H1 (cell line): ENCODE measurements at regions not wholly inside any gene's neighbourhood (a gene's known extent, or its start where the extent isn't known, plus 50 kb on each side); places are given as distances from the start of the nearest gene placed in this dataset.

Experiments
- CTCF ChIA-PET: fragments of 300-600 bp; sonication (Branson Sonifier 250); formaldehyde crosslinking; loops from one replicate; lab custom pipeline; 2021; ENCODE audit not compliant: partially characterized antibody; lab: Charles Lee
- POLR2A ChIA-PET: fragments of 300-600 bp; sonication (Branson Sonifier 250); formaldehyde crosslinking; loops from one replicate; lab custom pipeline; 2021; ENCODE audit warnings: inconsistent platforms; ENCODE audit not compliant: partially characterized antibody; lab: Charles Lee
- DNase-seq, 2 experiments: peaks; one replicate each; pipeline versions ENCODE4 v3.0.0 to v3.0.0-alpha.2; 2010 to 2022; ENCODE audit warnings: low spot score in 2 of 2, low read depth in 1 of 2, mixed read lengths in 1 of 2
- FAIRE-seq: peaks from 2 replicates; lab custom pipeline; 2011; peaks lifted over from hg19 to GRCh38; lab: Jason Lieb, UNC
- H2AFZ ChIP-seq: 2 replicates; pipeline ENCODE4 v1.8.1; 2012; ENCODE audit warnings: low read length, inconsistent platforms
- H2AK5ac ChIP-seq: 2 replicates; pipeline ENCODE4 v1.6.1; 2013; ENCODE audit warnings: low read depth, low read length
- H2BK120ac ChIP-seq: replicated peaks from 2 replicates; pipeline ENCODE3; 2013; ENCODE audit warnings: low read depth, low read length, inconsistent platforms
- H2BK12ac ChIP-seq: 2 replicates; pipeline ENCODE4 v1.6.1; 2013; ENCODE audit warnings: low read depth, low read length
- H2BK15ac ChIP-seq: 2 replicates; pipeline ENCODE4 v1.6.1; 2013; ENCODE audit warnings: low read length
- H2BK20ac ChIP-seq: 2 replicates; pipeline ENCODE4 v1.6.1; 2013; ENCODE audit warnings: low read length
- H2BK5ac ChIP-seq: 2 replicates; pipeline ENCODE4 v1.6.1; 2013; ENCODE audit warnings: low read depth, low read length
- H3K14ac ChIP-seq: 2 replicates; pipeline ENCODE4 v1.6.1; 2013; ENCODE audit warnings: inconsistent platforms; ENCODE audit not compliant: insufficient read length
- H3K18ac ChIP-seq: 2 replicates; pipeline ENCODE4 v1.6.1; 2013; ENCODE audit warnings: low read length; ENCODE audit errors: extremely low read depth
- H3K23ac ChIP-seq: 2 replicates; pipeline ENCODE4 v1.6.1; 2013; ENCODE audit warnings: inconsistent platforms; ENCODE audit not compliant: insufficient read length
- H3K23me2 ChIP-seq: 2 replicates; pipeline ENCODE4 v1.6.1; 2013; ENCODE audit warnings: low read depth, low read length
- H3K27ac ChIP-seq: 2 replicates; pipeline ENCODE4 v1.6.1; 2011; ENCODE audit warnings: low read depth, low read length, inconsistent platforms
- H3K27me3 ChIP-seq, 4 experiments: replicated peaks in 1 of 4; 1 replicate in 1 of 4; 2 replicates in 3 of 4; pipeline versions ENCODE4 v1.6.1 to v1.8.1; 2011 to 2013; ENCODE audit warnings: low read length in 3 of 4, mild to moderate bottlenecking in 3 of 4, inconsistent platforms in 2 of 4, mixed read lengths in 2 of 4, moderate library complexity in 1 of 4; ENCODE audit not compliant: control insufficient read depth in 3 of 4, insufficient read depth in 3 of 4; ENCODE audit errors: extremely low read depth in 1 of 4
- H3K36me3 ChIP-seq, 4 experiments: 2 replicates each; pipeline versions ENCODE4 v1.6.1 to v1.8.1; 2011 to 2013; ENCODE audit warnings: mild to moderate bottlenecking in 4 of 4, low read length in 3 of 4, moderate library complexity in 2 of 4, control low read depth in 1 of 4, inconsistent platforms in 1 of 4; ENCODE audit not compliant: insufficient read depth in 4 of 4, control insufficient read depth in 2 of 4
- H3K4ac ChIP-seq: replicated peaks from 2 replicates; pipeline ENCODE3; 2013; ENCODE audit warnings: low read length, low read depth, mixed read lengths, inconsistent platforms; ENCODE audit not compliant: insufficient read length
- H3K4me1 ChIP-seq, 4 experiments: replicated peaks in 1 of 4; 1 replicate in 1 of 4; 2 replicates in 3 of 4; pipeline versions ENCODE4 v1.6.1 to v1.8.1; 2011 to 2013; ENCODE audit warnings: low read length in 3 of 4, inconsistent platforms in 2 of 4, mixed read lengths in 1 of 4; ENCODE audit not compliant: insufficient read depth in 4 of 4, control insufficient read depth in 3 of 4
- H3K4me2 ChIP-seq, 2 experiments: 2 replicates each; pipeline versions ENCODE4 v1.6.1 to v1.8.1; 2011 to 2013; ENCODE audit warnings: low read depth in 2 of 2, low read length in 2 of 2, control low read depth in 1 of 2, inconsistent platforms in 1 of 2, mild to moderate bottlenecking in 1 of 2; ENCODE audit not compliant: insufficient read depth in 1 of 2
- H3K4me3 ChIP-seq, 4 experiments: fragments of 200-600, 300-600 bp in 1 of 4; sonication (generic), shearing (Covaris generic), sonication (Bioruptor Twin) in 1 of 4; 2 replicates each; pipeline versions ENCODE4 v1.5.1 to v1.8.1; 2011 to 2016; ENCODE audit warnings: low read length in 4 of 4, low read depth in 3 of 4, control low read depth in 2 of 4, inconsistent platforms in 2 of 4, mild to moderate bottlenecking in 2 of 4, mixed read lengths in 1 of 4, moderate library complexity in 1 of 4; ENCODE audit not compliant: insufficient read depth in 2 of 4; ENCODE audit errors: extremely low read depth in 1 of 4
- H3K56ac ChIP-seq: replicated peaks from 2 replicates; pipeline ENCODE3; 2013; ENCODE audit warnings: low read depth, mild to moderate bottlenecking, mixed read lengths, low read length, inconsistent platforms; ENCODE audit not compliant: insufficient read length
- H3K79me1 ChIP-seq: 2 replicates; pipeline ENCODE4 v1.6.1; 2013; ENCODE audit warnings: low read depth, low read length, control low read depth
- H3K79me2 ChIP-seq, 2 experiments: 2 replicates each; pipeline versions ENCODE4 v1.6.1 to v1.8.1; 2012 to 2013; ENCODE audit warnings: low read length in 2 of 2, mild to moderate bottlenecking in 2 of 2, inconsistent platforms in 1 of 2; ENCODE audit not compliant: insufficient read depth in 2 of 2, control insufficient read depth in 1 of 2
- H3K9ac ChIP-seq, 4 experiments: replicated peaks in 1 of 4; 1 replicate in 1 of 4; 2 replicates in 3 of 4; pipeline versions ENCODE4 v1.6.1 to v1.8.1; 2011 to 2013; ENCODE audit warnings: low read depth in 3 of 4, low read length in 3 of 4, control low read depth in 2 of 4, mild to moderate bottlenecking in 2 of 4, moderate library complexity in 2 of 4, inconsistent platforms in 1 of 4; ENCODE audit errors: extremely low read depth in 1 of 4
- H3K9me3 ChIP-seq, 2 experiments: 2 replicates each; pipeline versions ENCODE4 v1.6.1 to v1.8.1; 2012 to 2013; ENCODE audit warnings: mild to moderate bottlenecking in 2 of 2, moderate library complexity in 2 of 2, control low read depth in 1 of 2, inconsistent platforms in 1 of 2, low read depth in 1 of 2, low read length in 1 of 2, mixed read lengths in 1 of 2; ENCODE audit not compliant: insufficient read depth in 2 of 2
- H4K20me1 ChIP-seq, 2 experiments: replicated peaks in 1 of 2; 2 replicates each; pipeline versions ENCODE3 to v1.8.1; 2011 to 2013; ENCODE audit warnings: inconsistent platforms in 2 of 2, low read length in 2 of 2, mild to moderate bottlenecking in 1 of 2; ENCODE audit not compliant: insufficient read depth in 2 of 2, control insufficient read depth in 1 of 2
- H4K5ac ChIP-seq: 2 replicates; pipeline ENCODE4 v1.6.1; 2013; ENCODE audit warnings: low read length, low read depth, mixed read lengths, inconsistent platforms; ENCODE audit not compliant: insufficient read length
- H4K8ac ChIP-seq: 2 replicates; pipeline ENCODE4 v1.8.0; 2013; ENCODE audit warnings: mild to moderate bottlenecking, moderate library complexity, low read length, inconsistent platforms; ENCODE audit not compliant: insufficient read depth; ENCODE audit errors: extremely low read depth
- H4K91ac ChIP-seq: replicated peaks from 2 replicates; pipeline ENCODE3; 2013; ENCODE audit warnings: low read length, mixed read lengths, inconsistent platforms; ENCODE audit not compliant: insufficient read length
- BCL11A ChIP-seq, 2 experiments: IDR thresholded peaks; one replicate each; pipeline ENCODE4 v1.6.1; 2011; ENCODE audit warnings: low read depth in 2 of 2, low read length in 2 of 2, mild to moderate bottlenecking in 2 of 2
- CREB1 ChIP-seq: IDR thresholded peaks from 2 replicates; pipeline ENCODE4 v1.6.1; 2012; ENCODE audit warnings: inconsistent platforms
- E2F6 ChIP-seq: IDR thresholded peaks from 2 replicates; pipeline ENCODE4 v1.6.1; 2012; ENCODE audit warnings: inconsistent platforms
- GTF2F1 ChIP-seq: IDR thresholded peaks from 2 replicates; pipeline ENCODE4 v1.6.1; 2012; ENCODE audit warnings: low read depth, low read length, improper control_type of control experiment, borderline replicate concordance
- JUND ChIP-seq: IDR thresholded peaks from 2 replicates; pipeline ENCODE4 v1.6.1; 2011; ENCODE audit warnings: mild to moderate bottlenecking, improper control_type of control experiment, low read length
- KDM1A ChIP-seq: fragments of 200-600, 300-600 bp; sonication (generic); IDR thresholded peaks from 2 replicates; pipeline ENCODE4 v1.7.1; 2016; ENCODE audit warnings: mild to moderate bottlenecking, low read length, borderline replicate concordance
- POU5F1 ChIP-seq: IDR thresholded peaks from 2 replicates; pipeline ENCODE4 v1.6.1; 2011; ENCODE audit warnings: low read depth, mild to moderate bottlenecking, low read length, moderate library complexity
- RXRA ChIP-seq: IDR thresholded peaks from 2 replicates; pipeline ENCODE4 v1.6.1; 2011; ENCODE audit warnings: low read depth, mild to moderate bottlenecking, low read length, moderate library complexity; ENCODE audit not compliant: insufficient read depth
- SP1 ChIP-seq: IDR thresholded peaks from 2 replicates; pipeline ENCODE4 v1.6.1; 2011; ENCODE audit warnings: low read depth, low read length
- SP2 ChIP-seq: IDR thresholded peaks from 2 replicates; pipeline ENCODE4 v1.6.1; 2012; ENCODE audit warnings: mild to moderate bottlenecking, low read length, inconsistent platforms
- TAF1 ChIP-seq: IDR thresholded peaks from 2 replicates; pipeline ENCODE4 v1.6.1; 2011; ENCODE audit warnings: mild to moderate bottlenecking, low read depth, low read length
- TCF12 ChIP-seq: IDR thresholded peaks from 2 replicates; pipeline ENCODE4 v1.6.1; 2011; ENCODE audit warnings: low read depth, mild to moderate bottlenecking, low read length
- WGBS, 2 experiments: shearing (Covaris generic) in 1 of 2; methylation state at CpG; one replicate each; pipeline versions ENCODE4 v1.1.6 to v1.1.7; 2013 to 2015; ENCODE audit warnings: low lambda C conversion rate in 2 of 2, mixed read lengths in 2 of 2, inconsistent platforms in 1 of 2, low coverage in 1 of 2, missing lambda C conversion rate in 1 of 2; ENCODE audit not compliant: insufficient replicate concordance in 2 of 2, insufficient coverage in 1 of 2, insufficient read length in 1 of 2; ENCODE audit errors: extremely low coverage in 1 of 2, missing lambda C conversion rate in 1 of 2; 5-methylcytosine and 5-hydroxymethylcytosine counted together

DNA sequence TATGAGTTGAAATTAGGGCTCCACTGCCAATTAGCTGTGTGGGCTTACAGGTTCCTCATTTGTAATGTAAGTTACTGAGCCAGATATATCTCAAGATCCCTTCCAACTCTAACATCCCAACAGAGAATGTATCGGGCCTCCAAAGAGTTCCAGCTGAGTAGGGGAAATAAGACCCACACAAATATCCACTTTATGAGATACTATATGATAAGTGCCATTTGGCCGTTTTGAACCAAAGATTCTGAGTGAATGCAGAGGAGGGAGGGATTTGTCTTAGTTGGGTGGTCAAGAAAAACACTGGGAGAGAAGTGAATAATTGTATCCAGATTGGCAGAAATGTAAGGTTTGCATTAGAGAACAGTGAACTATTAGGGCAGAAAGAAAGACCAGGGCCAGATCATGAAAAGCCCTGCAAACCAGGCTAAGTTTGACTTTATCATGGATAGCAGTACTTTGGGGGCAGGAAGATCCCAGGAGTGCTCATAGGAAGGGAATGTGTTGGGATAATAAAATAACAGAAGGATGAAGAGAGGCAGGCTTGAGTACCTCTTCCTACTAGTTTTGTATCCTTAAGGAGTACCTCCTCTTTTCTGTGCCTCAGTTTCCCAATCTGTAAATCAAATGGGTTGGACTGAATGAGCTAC is 63.9 kb downstream of the RPL27A start:
- H2AK5ac ChIP-seq = no peak overlapping the region
- H3K4me3 ChIP-seq = no peak overlapping the region
- no peak overlapping the region for H2AFZ ChIP-seq
- DNase-seq = no peak
- no peak overlapping the region for H3K56ac ChIP-seq
- no peaks in the 10 kb centered on the region for H3K23me2 ChIP-seq
- H2BK15ac ChIP-seq = no peak overlapping the region
- POLR2A ChIA-PET = interaction anchor here (1.0 to 1.2 kb wide), 3 partner anchors 31 to 80 kb away, joined by 3 to 6 read pairs (median 4); partner anchors contain the start of gene RPL27A
- H3K79me2 ChIP-seq = no peaks in the 10 kb centered on the region
- peaks cover 0 to 7% (median 1%) of the 10 kb centered on the region in 4 experiments; a peak in 2 of 7 replicates for H3K4me1 ChIP-seq
- no peak overlapping the region for H3K9ac ChIP-seq
- no peak overlapping the region for H2BK12ac ChIP-seq
- no peaks in the 10 kb centered on the region for H3K9me3 ChIP-seq
- no peak overlapping the region for H3K14ac ChIP-seq
- no peak overlapping the region for H3K23ac ChIP-seq
- H4K91ac ChIP-seq = no peak overlapping the region
- H3K27ac ChIP-seq = no peak overlapping the region
- H3K79me1 ChIP-seq = no peaks in the 10 kb centered on the region
- H3K4ac ChIP-seq = no peak overlapping the region
- WGBS, 2 experiments = 81% methylated on average over 2 of the region's 2 CpGs; no CpG with 5 or more reads in 1 of the 2 experiments
- no peak for FAIRE-seq
- no peak overlapping the region for H4K5ac ChIP-seq
- CTCF ChIA-PET = interaction anchor here (1.0 to 3.5 kb wide), 10 partner anchors 8 to 68 kb away, joined by 3 to 13 read pairs (median 3); no protein-coding TSS in a partner anchor
- no peak overlapping the region for H4K8ac ChIP-seq
- H2BK5ac ChIP-seq = no peak overlapping the region
- no peak overlapping the region for H3K18ac ChIP-seq
- no peaks in the 10 kb centered on the region for H3K36me3 ChIP-seq
- no peak overlapping the region for H3K4me2 ChIP-seq
- H4K20me1 ChIP-seq = no peaks in the 10 kb centered on the region
- no peak overlapping the region for H2BK20ac ChIP-seq
- no peak overlapping the region for H2BK120ac ChIP-seq
- TF ChIP-seq JUND = no peak
- TF ChIP-seq SP2 = no peak
- no peak for TF ChIP-seq POU5F1
- TF ChIP-seq CREB1 = no peak
- TF ChIP-seq GTF2F1 = no peak
- TF ChIP-seq TCF12 = no peak
- TF ChIP-seq RXRA = no peak
- no peak for TF ChIP-seq TAF1
- TF ChIP-seq E2F6 = no peak
- no peak for TF ChIP-seq KDM1A
- no peak for TF ChIP-seq SP1
- TF ChIP-seq BCL11A (IDR thresholded peaks at IDR 0.05; ENCODE audit: low read depth in 2 of 2, low read length in 2 of 2) = no peak
- H3K27me3 ChIP-seq = peaks cover 0 to 2% (median 0%) of the 10 kb centered on the region in 4 experiments; a peak in 1 of 7 replicates
